HG02981 (cell line): ENCODE measurements at regions not wholly inside any gene's neighbourhood (a gene's known extent, or its start where the extent isn't known, plus 50 kb on each side); places are given as distances from the start of the nearest gene placed in this dataset.
A peak's percentile ranks its signal among the peaks of the same experiment; 100 is the strongest.

Source experiments
- ATAC-seq: cut with Tn5 transposase; IDR thresholded peaks from one replicate; pipeline ENCODE4 v1.9.1; 2021; ENCODE audit warnings: mild to moderate bottlenecking, moderate library complexity; ENCODE audit not compliant: unreplicated experiment

DNA sequence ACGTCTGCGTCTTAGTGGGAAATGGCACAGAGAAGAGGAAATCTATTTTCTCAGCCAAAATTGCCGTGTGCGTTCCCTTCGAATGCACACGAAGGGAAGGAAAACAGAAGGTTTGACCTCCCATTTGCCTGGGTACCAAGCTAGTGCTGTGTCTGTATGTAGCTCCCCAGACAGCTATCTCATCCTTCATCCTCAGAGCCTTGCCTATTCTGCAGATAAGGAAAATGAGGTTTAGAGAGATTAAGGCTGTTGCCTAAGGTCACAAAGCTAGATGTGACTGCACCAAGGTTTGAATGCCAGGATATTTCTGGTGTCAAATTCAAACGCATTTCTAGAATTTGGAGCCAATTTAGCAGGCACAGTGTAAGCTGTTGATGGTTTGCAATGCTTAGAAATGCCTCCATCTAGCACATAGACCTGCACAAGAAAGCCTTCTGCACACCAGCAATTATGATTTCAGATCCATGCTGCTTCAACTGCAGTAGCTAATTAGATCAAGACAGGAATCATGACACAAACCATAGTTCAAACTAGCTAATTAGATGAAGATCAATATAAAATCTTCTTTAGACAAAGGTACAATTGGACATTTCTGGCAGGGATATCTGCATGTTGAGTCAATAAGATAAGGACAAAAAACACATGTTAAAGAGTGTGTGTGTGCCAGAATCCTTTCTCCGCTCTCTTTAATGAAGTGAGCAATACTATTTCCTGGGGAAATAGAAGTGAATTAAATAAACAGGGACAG is 115.1 kb downstream of the CMPK2 start:
- no peak for ATAC-seq

DNA sequence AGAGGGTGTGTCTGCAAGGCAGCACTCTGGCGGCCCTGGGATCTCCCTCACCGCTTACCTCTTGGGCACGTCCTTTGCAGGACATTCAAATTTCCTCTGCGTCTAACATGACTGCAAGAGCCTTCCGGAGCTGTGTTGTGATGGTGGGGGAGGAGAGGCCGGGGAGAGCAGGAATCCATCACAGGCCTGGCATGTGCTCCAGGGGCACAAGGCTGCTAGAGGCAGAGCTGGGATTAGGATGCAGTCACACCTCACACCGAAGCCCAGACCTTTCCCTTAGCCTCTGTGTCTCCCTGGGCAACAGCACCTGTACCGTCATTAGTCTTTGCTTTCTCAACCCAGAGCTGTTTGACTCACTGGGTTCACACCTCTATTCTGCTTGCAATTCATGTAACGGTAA is 111.3 kb downstream of the CMPK2 start:
- no peak for ATAC-seq

DNA sequence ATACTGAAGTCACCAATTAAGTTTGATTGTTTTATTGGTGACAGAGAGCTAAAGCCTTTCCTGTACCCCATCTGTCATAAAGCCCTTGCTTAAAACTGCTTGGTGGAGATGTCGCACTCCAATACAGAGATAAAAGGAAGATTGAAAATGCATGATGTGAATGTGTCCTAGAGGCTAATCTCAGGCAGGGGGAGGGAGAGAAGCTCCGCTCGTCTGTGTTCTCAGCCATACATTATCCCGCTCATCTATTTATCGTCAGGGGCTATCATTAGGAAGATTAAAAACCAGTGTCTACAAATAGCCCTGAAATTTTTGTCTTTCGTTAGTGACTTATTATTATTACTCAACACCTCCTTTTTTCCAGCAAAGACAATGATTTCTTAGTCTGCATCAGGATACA is 110.3 kb downstream of the CMPK2 start:
- no peak for ATAC-seq

DNA sequence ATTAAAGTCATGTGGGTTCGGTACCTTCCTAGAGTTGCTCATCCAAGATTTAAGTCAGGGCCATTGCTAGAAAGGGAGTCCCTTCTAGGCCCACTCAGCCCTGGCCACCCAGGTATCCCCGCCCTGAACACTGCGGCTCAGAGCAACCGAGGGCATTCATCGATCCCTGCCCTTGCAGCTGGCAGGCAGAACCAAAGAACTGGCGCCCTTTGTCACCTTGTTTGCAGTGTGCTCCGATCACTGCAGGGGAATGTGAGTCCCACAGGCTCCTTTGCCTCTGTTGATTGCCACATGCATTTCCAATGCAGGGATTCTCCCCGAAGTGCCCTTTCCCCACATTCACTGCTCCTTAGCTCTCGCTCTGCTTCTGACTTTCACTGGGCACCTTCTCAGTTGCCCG is 108.5 kb downstream of the CMPK2 start:
- ATAC-seq = no peak

DNA sequence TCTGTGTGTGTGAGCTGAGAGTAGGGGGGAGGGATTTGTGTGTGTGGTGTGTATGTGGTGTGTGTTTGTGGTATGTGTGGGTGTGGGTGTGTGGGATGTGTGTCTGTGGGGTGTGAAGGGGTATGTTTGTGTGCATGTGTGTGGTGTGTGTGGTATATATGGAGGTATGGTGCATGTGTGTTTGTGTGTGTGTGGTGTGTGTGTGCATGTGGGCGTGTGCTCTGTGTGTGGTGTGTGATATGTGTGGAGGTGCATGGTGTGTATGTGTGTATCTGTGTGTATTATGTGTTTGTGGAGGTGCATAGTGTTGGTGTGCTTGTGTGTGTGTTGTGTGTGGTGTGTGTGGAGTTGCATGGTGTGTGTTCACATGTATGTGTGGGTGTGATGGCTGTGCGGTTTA is 106.0 kb downstream of the CMPK2 start:
- no peak for ATAC-seq

DNA sequence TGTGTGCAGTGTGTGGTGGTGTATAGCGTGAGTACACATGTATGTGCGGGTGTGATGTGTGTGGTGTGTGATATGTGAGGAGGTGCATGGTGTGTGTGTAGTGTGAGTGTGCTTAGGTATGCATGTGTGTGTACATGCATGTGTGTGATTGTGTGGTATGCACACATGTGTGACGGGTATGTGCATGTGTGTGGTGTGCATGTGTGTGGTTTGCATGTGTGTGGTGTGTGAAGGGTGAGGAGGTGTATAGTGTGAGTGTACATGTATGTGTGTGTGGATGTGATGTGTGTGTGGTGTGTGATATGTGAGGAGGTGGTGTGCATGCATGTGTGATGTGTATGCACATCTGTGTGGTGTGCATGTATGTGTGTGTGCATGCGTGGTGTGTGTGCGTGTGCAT is 105.6 kb downstream of the CMPK2 start:
- ATAC-seq = no peak

DNA sequence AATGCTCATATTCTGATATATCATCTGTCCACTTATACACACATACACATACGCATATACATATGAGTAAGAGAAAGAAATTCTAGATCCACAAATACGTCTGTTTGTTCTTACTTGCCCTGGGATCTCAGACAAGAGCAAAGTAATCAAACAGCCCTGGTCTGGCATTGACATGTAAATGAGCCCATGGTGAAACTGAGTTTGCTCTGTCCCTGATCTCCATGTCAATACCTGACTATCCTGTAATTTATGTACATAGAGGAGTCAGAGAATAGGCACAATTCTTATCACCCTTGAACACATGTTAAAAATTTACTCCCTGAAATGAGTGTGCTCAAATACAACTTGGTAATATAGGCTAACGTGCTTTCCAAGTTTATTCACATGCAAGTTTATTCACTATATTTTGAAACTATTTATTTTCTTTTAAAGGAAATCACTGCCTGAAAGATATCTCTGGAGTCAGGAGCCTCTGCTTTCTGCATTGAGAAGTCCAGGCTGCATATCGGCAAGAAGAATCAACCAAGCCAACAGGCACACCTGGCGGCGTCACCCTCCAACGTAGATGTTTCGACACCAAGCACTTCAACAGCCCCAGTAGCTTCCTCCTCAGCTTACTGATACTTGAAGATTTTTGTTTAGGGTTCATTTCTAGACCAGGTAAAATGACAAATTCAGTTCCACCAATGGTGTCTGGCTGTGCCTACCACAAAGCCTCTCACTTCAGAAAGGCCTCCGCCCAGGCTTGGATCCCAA is 100.6 kb downstream of the CMPK2 start:
- ATAC-seq = no peak

DNA sequence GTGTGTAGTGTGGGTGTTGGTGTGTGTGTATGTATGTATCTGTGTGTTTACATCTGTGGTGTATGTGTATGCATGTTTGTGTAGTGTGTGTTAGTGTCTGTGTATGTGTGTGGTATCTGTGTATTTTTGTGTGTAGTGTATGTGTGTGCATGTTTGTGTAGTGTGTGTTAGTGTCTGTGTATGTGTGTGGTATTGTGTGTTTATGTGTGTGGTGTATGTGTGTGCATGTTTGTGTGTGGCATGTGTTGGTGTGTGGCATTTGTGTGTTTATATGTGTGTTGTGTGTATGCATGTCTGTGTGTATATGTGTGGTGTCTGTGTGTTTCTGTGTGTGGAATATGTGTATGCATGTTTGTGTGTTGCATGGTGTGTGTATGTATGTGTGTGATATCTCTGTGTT is 96.4 kb downstream of the CMPK2 start:
- no peak for ATAC-seq

DNA sequence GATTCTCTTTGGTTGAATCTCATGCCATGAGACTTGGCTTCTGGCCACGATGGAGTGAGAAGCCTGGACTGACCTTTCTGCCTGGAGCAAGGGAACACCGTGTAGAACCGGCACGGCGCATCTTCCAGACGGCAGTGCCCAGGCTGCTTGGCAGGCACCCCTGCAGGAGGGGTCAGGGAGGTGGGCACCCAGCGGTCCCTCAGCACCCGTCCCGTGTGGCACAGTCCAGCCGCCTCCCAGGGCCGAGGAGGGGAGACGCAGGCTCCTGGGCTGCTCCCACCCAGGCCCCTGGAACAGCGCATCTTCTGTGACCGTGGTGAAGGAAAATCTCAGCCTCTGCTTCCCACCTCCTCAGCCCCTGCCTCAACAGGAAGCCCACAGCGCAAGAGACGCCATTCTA is 95.7 kb downstream of the CMPK2 start:
- no peak for ATAC-seq

DNA sequence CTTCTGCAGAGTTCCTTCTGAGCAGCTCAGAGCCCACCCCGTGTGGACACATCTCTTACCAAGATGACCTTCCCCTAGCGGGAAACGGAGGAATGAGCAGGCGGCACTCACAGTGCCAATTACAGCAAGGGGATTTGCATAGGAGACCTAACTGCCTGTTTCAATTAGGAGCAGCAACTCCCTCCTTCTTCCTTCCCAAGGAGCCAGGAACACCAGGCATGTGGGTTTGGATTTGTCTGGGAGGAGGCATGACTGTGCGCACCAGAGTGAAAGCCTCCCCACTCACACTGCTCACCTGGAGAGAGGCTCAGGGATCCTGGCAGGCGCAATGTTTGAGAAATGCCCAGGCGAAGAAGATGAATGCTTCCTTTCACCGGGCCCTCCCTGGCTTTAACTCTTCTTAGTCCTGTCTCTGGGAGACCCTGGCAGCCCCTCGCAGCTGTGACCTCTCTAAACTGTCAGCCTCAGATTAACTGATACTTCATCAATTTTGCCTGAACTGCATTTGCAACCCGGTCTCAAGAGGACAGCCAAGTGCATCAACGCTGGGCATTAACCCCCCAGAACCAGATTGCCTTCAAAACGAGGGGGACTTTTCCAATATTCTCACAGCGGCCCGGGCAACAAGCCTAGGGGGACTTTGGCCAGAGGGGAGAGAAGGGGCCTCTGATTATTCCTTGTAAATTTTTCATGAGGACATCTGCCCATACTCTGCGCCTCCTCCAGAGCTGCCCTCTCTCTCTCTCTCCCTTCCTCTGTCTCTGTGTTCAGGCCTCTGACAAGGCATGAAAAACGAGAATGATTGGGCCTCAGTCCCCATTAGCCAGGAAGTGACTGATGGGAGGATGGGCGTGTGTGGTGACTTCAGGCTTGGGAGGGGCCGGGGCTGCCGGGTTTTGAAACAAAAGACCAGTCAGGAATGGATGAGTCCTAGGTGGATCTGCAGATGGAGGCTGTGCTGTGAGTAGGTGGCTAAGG is 93.8 kb downstream of the CMPK2 start:
- no peak for ATAC-seq

DNA sequence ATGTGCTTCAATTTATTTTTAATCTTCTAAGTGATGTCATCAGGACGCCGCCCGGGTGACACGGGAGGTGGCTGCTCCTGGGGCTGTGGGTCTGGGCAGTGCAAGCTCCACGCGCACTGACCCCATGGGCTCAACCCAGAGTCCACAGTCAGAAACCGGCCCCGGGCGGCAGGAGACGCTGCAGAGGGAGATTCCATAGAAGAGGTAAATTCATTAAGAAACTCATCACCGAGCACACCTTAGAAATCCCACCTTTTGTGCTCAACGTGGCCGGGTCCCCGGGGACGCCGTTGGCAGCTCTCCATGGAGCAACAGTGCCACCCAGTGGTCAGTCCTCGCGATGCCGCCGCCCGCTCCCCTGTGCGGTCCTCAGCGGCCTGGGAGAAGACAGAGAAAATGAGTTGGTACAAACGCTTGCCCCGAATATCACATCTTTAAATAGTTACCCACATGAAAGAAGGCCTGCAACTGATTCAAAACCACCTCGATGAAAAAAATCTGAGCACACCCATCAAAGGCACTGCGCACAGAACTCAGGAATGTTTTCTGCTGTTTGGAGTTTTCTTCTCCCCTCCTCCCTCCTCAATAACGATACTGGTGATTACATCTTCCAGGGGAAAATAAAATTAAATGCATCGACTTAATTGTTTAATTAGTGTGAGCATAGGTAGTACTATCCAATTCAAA is 92.6 kb downstream of the CMPK2 start:
- ATAC-seq = peak; percentile 91

DNA sequence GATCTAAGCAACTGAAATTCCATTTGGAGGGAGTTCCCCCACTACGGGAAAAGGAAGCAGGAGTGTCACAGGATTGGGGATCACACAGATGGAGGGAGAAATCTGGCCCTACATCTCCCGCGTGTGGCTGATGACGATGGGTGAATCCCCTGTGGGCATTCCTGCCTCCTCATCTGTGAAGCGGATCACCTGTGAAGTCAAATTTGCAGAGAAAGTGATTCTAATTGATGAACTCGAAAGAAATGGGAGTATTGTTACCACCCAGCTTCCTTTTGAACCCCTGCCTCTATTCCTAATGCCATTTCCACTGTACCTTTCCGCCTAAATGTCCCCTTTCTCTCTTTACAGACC is 92.0 kb downstream of the CMPK2 start:
- ATAC-seq = no peak

DNA sequence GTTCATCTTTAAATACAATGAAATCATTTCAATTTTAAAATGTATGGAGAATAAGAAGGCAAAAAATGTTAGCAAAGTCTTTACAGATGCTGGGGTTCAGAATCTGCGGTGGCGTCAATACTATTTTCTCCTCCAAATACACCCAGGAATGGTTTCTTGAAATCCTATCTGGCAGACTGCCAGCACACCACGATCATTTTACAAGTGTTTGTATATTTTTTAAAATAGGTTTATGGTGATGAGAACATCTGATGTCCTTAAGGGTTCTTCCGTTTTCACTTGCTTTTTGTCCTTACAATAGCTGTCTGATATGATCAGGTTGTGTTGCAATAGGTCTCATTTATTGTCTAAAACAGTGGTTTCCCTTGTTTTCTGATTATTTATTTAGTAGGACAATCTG is 89.6 kb downstream of the CMPK2 start:
- no peak for ATAC-seq

DNA sequence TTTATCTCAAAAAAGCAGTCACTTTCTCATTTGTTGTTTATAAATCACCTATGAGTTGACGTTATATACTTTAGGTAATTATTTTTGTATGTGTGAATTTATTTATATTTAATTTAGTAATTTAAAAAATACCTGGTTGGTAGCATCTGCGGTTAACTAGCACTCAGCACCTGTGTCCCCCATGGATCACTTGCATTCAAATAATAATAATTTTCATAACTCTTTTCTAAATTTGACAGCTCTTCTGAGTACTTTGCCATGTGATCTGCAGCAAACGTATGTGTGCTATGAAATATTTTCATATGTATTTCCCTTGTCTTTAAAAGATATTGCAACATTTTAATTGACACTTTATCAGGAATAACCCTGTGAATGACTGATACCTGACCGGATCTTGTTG is 88.1 kb downstream of the CMPK2 start:
- no peak for ATAC-seq

DNA sequence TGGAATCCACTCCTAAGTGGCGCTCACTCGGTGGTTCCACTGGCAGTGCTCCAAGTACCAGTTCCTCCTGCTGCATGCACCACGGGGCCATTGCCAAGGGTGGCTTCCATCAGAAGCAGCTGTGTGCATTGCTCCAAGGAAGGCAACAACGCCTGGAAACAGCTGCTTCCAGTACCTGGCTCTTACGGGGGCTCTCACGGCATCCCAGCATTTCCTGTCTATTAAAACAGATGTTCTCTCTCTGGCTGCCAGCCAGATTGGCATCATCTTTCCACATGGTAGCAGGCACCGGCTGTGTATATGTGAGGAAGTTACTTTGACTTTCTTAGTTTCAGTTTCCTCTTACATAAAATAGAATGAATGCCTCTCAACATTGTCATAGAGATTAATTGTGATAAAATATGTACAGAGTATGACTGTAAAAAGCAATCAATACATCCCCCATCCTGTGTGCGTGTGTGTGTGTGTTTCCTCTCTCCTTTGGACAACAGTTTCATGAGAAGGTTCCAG is 84.9 kb downstream of the CMPK2 start:
- ATAC-seq = peak; percentile 85

DNA sequence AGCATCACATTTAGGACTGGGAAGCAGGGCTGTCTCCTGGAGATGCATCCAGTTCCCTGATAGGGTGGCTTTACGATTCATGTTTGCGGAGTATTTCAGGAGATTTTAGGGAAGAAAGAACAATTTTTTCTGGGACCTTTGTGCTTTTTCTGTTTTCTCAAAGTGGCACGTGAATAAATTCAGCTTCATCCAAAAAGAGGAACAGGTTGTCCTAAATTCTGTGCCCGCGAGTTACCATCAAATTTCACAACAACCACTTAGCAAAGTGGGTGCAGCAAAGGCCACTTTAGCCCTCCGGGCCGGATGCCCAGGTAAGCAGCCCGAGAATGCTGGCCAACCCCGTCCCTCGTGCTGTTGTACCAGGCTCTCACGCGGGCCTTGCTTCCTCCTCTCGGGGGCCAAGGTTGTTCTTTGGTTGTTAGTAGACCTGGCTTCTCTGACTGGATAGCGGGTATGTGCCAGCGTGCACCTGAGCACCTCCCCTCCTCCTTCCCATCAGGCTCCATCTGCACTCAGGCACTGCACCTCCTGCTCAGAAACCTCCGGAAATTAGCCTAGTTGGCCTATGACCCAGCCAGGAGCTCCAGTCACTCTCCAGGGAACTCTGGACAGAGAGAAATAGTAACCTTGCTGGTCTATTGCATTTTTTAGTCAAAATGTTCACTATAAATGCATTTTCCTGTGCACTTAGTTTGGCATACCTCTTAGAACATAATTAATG is 83.0 kb downstream of the CMPK2 start:
- no peak for ATAC-seq

DNA sequence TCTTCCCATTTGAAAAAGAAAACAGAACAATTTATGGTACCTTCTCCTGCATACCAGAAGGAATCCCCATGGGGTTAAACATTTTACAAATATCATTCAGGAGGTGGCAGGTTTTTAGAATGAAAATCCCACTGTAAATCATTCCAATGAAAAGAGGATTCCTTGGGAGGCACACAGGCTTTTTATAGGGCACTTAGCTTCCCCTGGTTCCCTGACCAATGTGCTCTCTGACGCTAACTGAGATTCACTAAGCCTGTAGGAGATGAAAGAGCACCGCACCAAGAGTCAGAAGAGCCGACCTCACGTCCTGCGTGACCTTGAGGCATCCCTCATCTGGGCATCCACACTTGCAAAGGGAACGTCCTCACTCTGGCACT is 82.5 kb downstream of the CMPK2 start:
- no peak for ATAC-seq

DNA sequence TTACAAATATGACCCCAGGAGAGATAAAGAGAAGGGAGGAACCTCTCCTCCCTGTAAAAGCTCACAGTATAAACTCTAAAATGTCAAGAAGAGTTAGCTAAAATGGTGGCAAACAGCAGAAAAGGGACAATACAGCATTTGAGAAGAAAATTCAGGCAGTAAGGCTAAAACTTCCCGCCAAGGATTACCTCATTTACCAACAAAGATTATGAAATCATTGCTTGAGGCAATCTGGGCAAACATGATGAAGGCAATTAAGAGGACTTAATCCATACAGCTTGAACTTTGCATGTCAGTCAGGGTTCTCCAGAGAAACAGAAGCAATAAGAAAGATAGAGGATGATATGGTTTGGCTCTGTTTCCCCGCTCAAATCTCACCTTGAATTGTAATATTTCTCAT is 81.4 kb downstream of the CMPK2 start:
- no peak for ATAC-seq

DNA sequence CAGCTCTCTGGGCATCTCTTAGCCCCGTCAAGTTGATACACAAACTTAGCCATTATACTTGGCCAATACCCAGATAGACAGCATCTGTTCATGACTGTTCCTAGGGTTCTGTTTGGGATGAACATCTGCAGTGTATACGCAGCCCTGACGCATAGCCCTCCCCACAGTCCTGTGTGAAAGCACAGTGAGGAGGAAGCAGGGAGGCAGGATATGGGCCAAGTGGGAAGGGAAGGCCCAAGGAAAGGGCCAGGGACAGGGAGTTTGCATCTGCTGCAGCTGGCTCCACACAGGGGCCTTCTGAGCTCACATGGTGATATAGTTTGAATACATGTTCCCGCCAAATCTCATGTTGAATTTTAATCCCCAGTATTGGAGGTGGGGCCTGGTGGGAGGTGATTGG is 80.2 kb downstream of the CMPK2 start:
- no peak for ATAC-seq

DNA sequence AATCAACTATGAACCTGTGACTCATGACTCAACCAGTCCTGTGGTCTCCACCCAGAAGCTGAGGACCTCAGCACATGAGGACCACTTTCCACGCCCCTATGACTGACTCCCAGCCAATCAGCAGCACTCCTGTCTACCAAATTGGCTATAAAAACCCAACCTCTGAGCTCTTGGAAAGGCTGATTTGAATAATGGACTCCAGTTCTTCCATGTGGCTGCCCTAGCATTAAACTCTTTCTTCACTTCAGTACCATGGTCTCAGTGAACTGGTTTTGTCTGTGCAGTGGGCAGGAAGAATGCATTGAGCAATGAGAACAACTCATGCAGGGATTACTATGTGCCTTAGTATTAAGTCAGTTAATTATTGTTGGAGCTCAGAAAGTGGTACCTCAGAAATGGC is 78.3 kb downstream of the CMPK2 start:
- no peak for ATAC-seq
